ENCODE measurements at regions not wholly inside any gene's neighbourhood (a gene's known extent, or its start where the extent isn't known, plus 50 kb on each side); places are given as distances from the start of the nearest gene placed in this dataset.

DNA sequence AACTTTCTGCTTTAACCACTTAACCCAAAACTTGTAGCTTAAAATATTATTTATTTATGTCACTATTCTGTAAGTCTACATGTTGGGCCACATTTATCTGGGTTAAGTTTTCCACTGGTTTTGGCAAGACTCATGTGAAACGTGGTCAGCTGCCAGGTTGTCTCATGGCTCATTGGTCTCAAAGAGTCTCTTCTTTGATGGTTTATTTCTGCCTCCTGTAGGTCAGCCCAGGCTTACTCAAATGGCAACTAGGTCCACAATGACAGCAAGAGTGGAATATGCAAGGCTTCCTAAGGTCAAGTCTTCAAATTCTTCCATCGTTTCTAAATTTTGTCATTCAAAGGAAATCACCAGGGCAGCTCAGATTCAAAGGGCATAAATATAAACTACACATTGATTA, 828.7 kb downstream of the PCDH7 start:
- H3K27ac ChIP-seq (ENCODE audit: low read depth, low read length, poor library complexity, severe bottlenecking), result no peak overlapping the region
- H3K36me3 ChIP-seq (ENCODE audit: insufficient read depth, low read length), result no peaks in the 10 kb centered on the region
- TF ChIP-seq EZH2 (IDR thresholded peaks at IDR 0.05; ENCODE audit: borderline replicate concordance, low read length), result no peak
- TF ChIP-seq, protein P1, sequence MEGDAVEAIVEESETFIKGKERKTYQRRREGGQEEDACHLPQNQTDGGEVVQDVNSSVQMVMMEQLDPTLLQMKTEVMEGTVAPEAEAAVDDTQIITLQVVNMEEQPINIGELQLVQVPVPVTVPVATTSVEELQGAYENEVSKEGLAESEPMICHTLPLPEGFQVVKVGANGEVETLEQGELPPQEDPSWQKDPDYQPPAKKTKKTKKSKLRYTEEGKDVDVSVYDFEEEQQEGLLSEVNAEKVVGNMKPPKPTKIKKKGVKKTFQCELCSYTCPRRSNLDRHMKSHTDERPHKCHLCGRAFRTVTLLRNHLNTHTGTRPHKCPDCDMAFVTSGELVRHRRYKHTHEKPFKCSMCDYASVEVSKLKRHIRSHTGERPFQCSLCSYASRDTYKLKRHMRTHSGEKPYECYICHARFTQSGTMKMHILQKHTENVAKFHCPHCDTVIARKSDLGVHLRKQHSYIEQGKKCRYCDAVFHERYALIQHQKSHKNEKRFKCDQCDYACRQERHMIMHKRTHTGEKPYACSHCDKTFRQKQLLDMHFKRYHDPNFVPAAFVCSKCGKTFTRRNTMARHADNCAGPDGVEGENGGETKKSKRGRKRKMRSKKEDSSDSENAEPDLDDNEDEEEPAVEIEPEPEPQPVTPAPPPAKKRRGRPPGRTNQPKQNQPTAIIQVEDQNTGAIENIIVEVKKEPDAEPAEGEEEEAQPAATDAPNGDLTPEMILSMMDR (IDR thresholded peaks at IDR 0.05; ENCODE audit: low read length), result no peak
- no peaks in the 10 kb centered on the region for H3K9me3 ChIP-seq (ENCODE audit: low read length)
- H3K4me1 ChIP-seq (ENCODE audit: insufficient read depth, low read length, severe bottlenecking), result no peaks in the 10 kb centered on the region
- H3K9me2 ChIP-seq (ENCODE audit: low read depth, low read length), result no peaks in the 10 kb centered on the region
- H3K27me3 ChIP-seq (ENCODE audit: insufficient read depth, low read length), result no peaks in the 10 kb centered on the region
- no peaks in the 10 kb centered on the region for H4K20me1 ChIP-seq (ENCODE audit: insufficient read depth, low read length)
- no peak overlapping the region for H3K4me3 ChIP-seq (ENCODE audit: low read depth, low read length, poor library complexity, severe bottlenecking)
- no peak overlapping the region for H3K4me2 ChIP-seq (ENCODE audit: low read length)
- no peaks in the 10 kb centered on the region for H3F3A ChIP-seq (ENCODE audit: insufficient read depth, low read length)
- no peak overlapping the region for H2AFZ ChIP-seq (ENCODE audit: low read length)
- no peak overlapping the region for H3K9ac ChIP-seq (ENCODE audit: low read length)
- no peaks in the 10 kb centered on the region for H3K79me2 ChIP-seq (ENCODE audit: insufficient read depth, low read length)

- no peak for TF ChIP-seq EZH2 (IDR thresholded peaks at IDR 0.05; ENCODE audit: borderline replicate concordance, low read length)
- TF ChIP-seq, protein P1 (IDR thresholded peaks at IDR 0.05; ENCODE audit: low read length), result no peak
- Histone ChIP-seq H3K27ac (ENCODE audit: low read depth, low read length, poor library complexity, severe bottlenecking) (no peak overlapping the region), H4K20me1 (ENCODE audit: insufficient read depth, low read length) (no peaks in the 10 kb centered on the region), H3F3A (ENCODE audit: insufficient read depth, low read length) (no peaks in the 10 kb centered on the region), H3K9ac (ENCODE audit: low read length) (no peak overlapping the region), H3K27me3 (ENCODE audit: insufficient read depth, low read length) (no peaks in the 10 kb centered on the region), H3K4me2 (ENCODE audit: low read length) (no peak overlapping the region), H3K9me2 (ENCODE audit: low read depth, low read length) (no peaks in the 10 kb centered on the region), H3K9me3 (ENCODE audit: low read length) (no peaks in the 10 kb centered on the region), H3K4me3 (ENCODE audit: low read depth, low read length, poor library complexity, severe bottlenecking) (no peak overlapping the region), H2AFZ (ENCODE audit: low read length) (no peak overlapping the region), H3K36me3 (ENCODE audit: insufficient read depth, low read length) (no peaks in the 10 kb centered on the region), H3K79me2 (ENCODE audit: insufficient read depth, low read length) (no peaks in the 10 kb centered on the region), H3K4me1 (ENCODE audit: insufficient read depth, low read length, severe bottlenecking) (no peaks in the 10 kb centered on the region)
These were observed 829.1 kb downstream of the PCDH7 start for GRCh38 chr4:31549256-31549655.

DNA sequence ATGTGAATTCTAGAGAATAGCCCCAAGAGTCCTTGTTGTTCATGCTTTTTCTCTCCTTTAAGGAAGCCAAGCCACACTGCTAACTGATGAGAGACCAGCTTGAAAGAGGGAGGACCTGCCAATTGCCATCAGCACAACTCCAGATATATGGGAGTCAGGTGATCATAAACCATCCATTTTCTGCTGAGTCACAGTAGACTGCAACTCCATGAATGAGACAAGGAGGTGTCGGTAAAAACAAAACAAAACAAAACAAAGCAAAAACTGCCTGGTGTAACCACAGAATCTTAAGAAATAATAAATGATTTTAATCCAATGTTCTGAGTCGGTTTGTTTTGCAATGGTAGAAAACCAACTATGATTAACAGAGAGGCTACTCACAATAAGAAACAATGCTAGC, 837.3 kb downstream of the PCDH7 start:
- TF ChIP-seq EZH2 (IDR thresholded peaks at IDR 0.05; ENCODE audit: borderline replicate concordance, low read length), result no peak
- TF ChIP-seq, protein P1 (IDR thresholded peaks at IDR 0.05; ENCODE audit: low read length), result no peak
- H3K9me3 ChIP-seq (ENCODE audit: low read length), result no peaks in the 10 kb centered on the region
- H3K27ac ChIP-seq (ENCODE audit: low read depth, low read length, poor library complexity, severe bottlenecking), result no peak overlapping the region
- no peaks in the 10 kb centered on the region for H3F3A ChIP-seq (ENCODE audit: insufficient read depth, low read length)
- no peaks in the 10 kb centered on the region for H3K27me3 ChIP-seq (ENCODE audit: insufficient read depth, low read length)
- no peaks in the 10 kb centered on the region for H3K79me2 ChIP-seq (ENCODE audit: insufficient read depth, low read length)
- H3K9me2 ChIP-seq (ENCODE audit: low read depth, low read length), result no peaks in the 10 kb centered on the region
- H2AFZ ChIP-seq (ENCODE audit: low read length), result no peak overlapping the region
- no peaks in the 10 kb centered on the region for H4K20me1 ChIP-seq (ENCODE audit: insufficient read depth, low read length)
- no peak overlapping the region for H3K4me3 ChIP-seq (ENCODE audit: low read depth, low read length, poor library complexity, severe bottlenecking)
- H3K4me2 ChIP-seq (ENCODE audit: low read length), result no peak overlapping the region
- H3K4me1 ChIP-seq (ENCODE audit: insufficient read depth, low read length, severe bottlenecking), result no peaks in the 10 kb centered on the region
- H3K36me3 ChIP-seq (ENCODE audit: insufficient read depth, low read length), result no peaks in the 10 kb centered on the region
- no peak overlapping the region for H3K9ac ChIP-seq (ENCODE audit: low read length)

Data from OCI-LY1 (cell line).